Neuronal stem cell (in vitro differentiated cells): ENCODE measurements at regions not wholly inside any gene's neighbourhood (a gene's known extent, or its start where the extent isn't known, plus 50 kb on each side); places are given as distances from the start of the nearest gene placed in this dataset.

Source experiments
- DNase-seq: peaks from one replicate; pipeline ENCODE4 v3.0.0-alpha.2; 2013; ENCODE audit warnings: low spot score
- H2AFZ ChIP-seq: one replicate; pipeline ENCODE4 v1.6.1; 2013; ENCODE audit warnings: mild to moderate bottlenecking, low read length, inconsistent platforms
- H2AK5ac ChIP-seq: 2 replicates; pipeline ENCODE4 v1.6.1; 2013; ENCODE audit warnings: low read depth, mild to moderate bottlenecking, inconsistent platforms, low read length, moderate library complexity, mixed read lengths
- H2BK120ac ChIP-seq: 2 replicates; pipeline ENCODE4 v1.6.1; 2013; ENCODE audit warnings: low read depth, mild to moderate bottlenecking, inconsistent platforms, low read length, moderate library complexity, mixed read lengths
- H2BK12ac ChIP-seq: one replicate; pipeline ENCODE4 v1.6.1; 2013; ENCODE audit warnings: low read length, inconsistent platforms
- H2BK15ac ChIP-seq: 2 replicates; pipeline ENCODE4 v1.6.1; 2013; ENCODE audit warnings: mild to moderate bottlenecking, low read length, inconsistent platforms, mixed read lengths
- H2BK5ac ChIP-seq: one replicate; pipeline ENCODE4 v1.6.1; 2013; ENCODE audit warnings: inconsistent platforms, mild to moderate bottlenecking, low read length, moderate library complexity
- H3K14ac ChIP-seq: one replicate; pipeline ENCODE4 v1.6.1; 2013; ENCODE audit warnings: low read length, inconsistent platforms
- H3K18ac ChIP-seq: 2 replicates; pipeline ENCODE4 v1.6.1; 2013; ENCODE audit warnings: low read length, inconsistent platforms
- H3K23ac ChIP-seq: 2 replicates; pipeline ENCODE4 v1.6.1; 2013; ENCODE audit warnings: low read depth, mild to moderate bottlenecking, mixed read lengths, low read length, inconsistent platforms; ENCODE audit not compliant: poor library complexity
- H3K27ac ChIP-seq: replicated peaks from 3 replicates; pipeline ENCODE4 v1.5.1; 2013; ENCODE audit warnings: low read length, inconsistent platforms
- H3K27me3 ChIP-seq, 3 experiments: 2 replicates each; pipeline ENCODE4 v1.6.1; 2013; ENCODE audit warnings: low read length in 3 of 3, mild to moderate bottlenecking in 2 of 3, inconsistent platforms in 1 of 3, low read depth in 1 of 3, mixed read lengths in 1 of 3, moderate library complexity in 1 of 3; ENCODE audit not compliant: control insufficient read depth in 3 of 3, insufficient read depth in 3 of 3
- H3K36me3 ChIP-seq, 2 donors: replicated peaks in 1 of 2; 2 replicates each; pipeline ENCODE4 v1.6.1; 2013; ENCODE audit warnings: low read length in 2 of 2; ENCODE audit not compliant: control insufficient read depth in 2 of 2, insufficient read depth in 2 of 2
- H3K4ac ChIP-seq: 2 replicates; pipeline ENCODE4 v1.6.1; 2013; ENCODE audit warnings: inconsistent platforms, mild to moderate bottlenecking, low read length, moderate library complexity
- H3K4me1 ChIP-seq, 2 donors: 1 replicate in 1 of 2; 2 replicates in 1 of 2; pipeline ENCODE4 v1.6.1; 2013; ENCODE audit warnings: low read length in 2 of 2, low read depth in 1 of 2; ENCODE audit not compliant: control insufficient read depth in 2 of 2, insufficient read depth in 1 of 2
- H3K4me2 ChIP-seq: one replicate; pipeline ENCODE4 v1.6.1; 2013; ENCODE audit warnings: mild to moderate bottlenecking, low read length, inconsistent platforms; ENCODE audit not compliant: insufficient read depth, poor library complexity, severe bottlenecking
- H3K4me3 ChIP-seq, 2 donors: 2 replicates each; pipeline ENCODE4 v1.5.1; 2013; ENCODE audit warnings: low read length in 2 of 2, mild to moderate bottlenecking in 2 of 2, inconsistent platforms in 1 of 2, moderate library complexity in 1 of 2
- H3K79me1 ChIP-seq: one replicate; pipeline ENCODE4 v1.6.1; 2013; ENCODE audit warnings: low read depth, mild to moderate bottlenecking, inconsistent platforms, low read length, moderate library complexity
- H3K9ac ChIP-seq: one replicate; pipeline ENCODE4 v1.6.1; 2013; ENCODE audit warnings: mild to moderate bottlenecking, low read depth, low read length, inconsistent platforms; ENCODE audit not compliant: poor library complexity
- H3K9me3 ChIP-seq, 2 donors: replicated peaks in 1 of 2; 2 replicates each; pipeline versions ENCODE3 to v1.6.1; 2013; ENCODE audit warnings: low read length in 2 of 2, mild to moderate bottlenecking in 2 of 2, inconsistent platforms in 1 of 2, low read depth in 1 of 2, mixed read lengths in 1 of 2, moderate library complexity in 1 of 2; ENCODE audit not compliant: control insufficient read depth in 2 of 2, insufficient read depth in 1 of 2
- H4K8ac ChIP-seq: one replicate; pipeline ENCODE4 v1.6.1; 2013; ENCODE audit warnings: low read depth, mild to moderate bottlenecking, inconsistent platforms, low read length, moderate library complexity
- H4K91ac ChIP-seq: one replicate; pipeline ENCODE4 v1.6.1; 2013; ENCODE audit warnings: low read length, low read depth, mild to moderate bottlenecking, inconsistent platforms; ENCODE audit not compliant: poor library complexity
- WGBS, 2 donors: extraction: QIAGEN DNeasy Blood & Tissue Kit; methylation state at CpG; one replicate each; pipeline ENCODE4 v1.1.7; 2013; ENCODE audit warnings: missing lambda C conversion rate in 2 of 2, mixed read lengths in 1 of 2; ENCODE audit not compliant: insufficient read length in 2 of 2, insufficient replicate concordance in 1 of 2; ENCODE audit errors: extremely low coverage in 2 of 2; 5-methylcytosine and 5-hydroxymethylcytosine counted together

GRCh38 chr17:14454746-14455145, 153.9 kb downstream of the HS3ST3B1 start:
- no peak overlapping the region for H3K14ac ChIP-seq
- H2AFZ ChIP-seq: no peak overlapping the region
- no peak overlapping the region for H4K91ac ChIP-seq
- H2BK15ac ChIP-seq: no peak overlapping the region
- no peak overlapping the region for H2BK120ac ChIP-seq
- no peak overlapping the region for H3K4me3 ChIP-seq
- no peak overlapping the region for H3K18ac ChIP-seq
- no peak for DNase-seq
- H3K4me1 ChIP-seq: peaks cover 0 to under 1% of the 10 kb centered on the region in 2 donors
- no peak overlapping the region for H4K8ac ChIP-seq
- no peak overlapping the region for H3K27ac ChIP-seq
- H3K4me2 ChIP-seq: no peak overlapping the region
- H3K9me3 ChIP-seq: peaks cover 0 to 10% of the 10 kb centered on the region in 2 donors
- H3K27me3 ChIP-seq: no peaks in the 10 kb centered on the region
- H3K79me1 ChIP-seq: no peaks in the 10 kb centered on the region
- no peak overlapping the region for H2AK5ac ChIP-seq
- no peak overlapping the region for H3K23ac ChIP-seq
- H2BK12ac ChIP-seq: no peak overlapping the region
- no peak overlapping the region for H2BK5ac ChIP-seq
- WGBS, 2 donors: no CpG with 5 or more reads among the region's 4 CpGs
- H3K36me3 ChIP-seq: no peaks in the 10 kb centered on the region
- H3K9ac ChIP-seq: no peak overlapping the region
- H3K4ac ChIP-seq: no peak overlapping the region

GRCh38 chr17:14452856-14453255, 152.0 kb downstream of the HS3ST3B1 start:
- Histone ChIP-seq H3K23ac (no peak overlapping the region), H3K27ac (no peak overlapping the region), H2BK5ac (no peak overlapping the region), H3K18ac (no peak overlapping the region), H3K27me3 (no peaks in the 10 kb centered on the region), H4K8ac (no peak overlapping the region), H4K91ac (no peak overlapping the region), H3K4me3 (no peak overlapping the region), H2BK15ac (no peak overlapping the region), H3K4ac (no peak overlapping the region), H3K4me2 (no peak overlapping the region), H2BK12ac (no peak overlapping the region), H3K36me3 (no peaks in the 10 kb centered on the region), H2BK120ac (no peak overlapping the region), H3K79me1 (no peaks in the 10 kb centered on the region), H3K9ac (no peak overlapping the region), H3K9me3 (peaks cover 0 to 6% of the 10 kb centered on the region in 2 donors), H3K14ac (no peak overlapping the region), H2AFZ (no peak overlapping the region), H2AK5ac (no peak overlapping the region), H3K4me1 (no peaks in the 10 kb centered on the region)
- no peak for DNase-seq
- WGBS, 2 donors: no CpG with 5 or more reads among the region's 1 CpG

GRCh38 chr17:14451729-14452191, 150.9 kb downstream of the HS3ST3B1 start:
- H3K9ac ChIP-seq: no peak overlapping the region
- H3K9me3 ChIP-seq: peaks cover 0 to 4% of the 10 kb centered on the region in 2 donors
- no peak overlapping the region for H3K4me2 ChIP-seq
- peaks cover 0 to 2% of the 10 kb centered on the region in 2 donors for H3K4me1 ChIP-seq
- no peaks in the 10 kb centered on the region for H3K79me1 ChIP-seq
- H3K14ac ChIP-seq: no peak overlapping the region
- WGBS, 2 donors: no CpG with 5 or more reads among the region's 11 CpGs
- H3K18ac ChIP-seq: no peak overlapping the region
- H2BK15ac ChIP-seq: no peak overlapping the region
- no peaks in the 10 kb centered on the region for H3K36me3 ChIP-seq
- no peak overlapping the region for H2BK5ac ChIP-seq
- no peaks in the 10 kb centered on the region for H3K27me3 ChIP-seq
- no peak overlapping the region for H3K23ac ChIP-seq
- H2AK5ac ChIP-seq: no peak overlapping the region
- no peak overlapping the region for H3K27ac ChIP-seq
- H2AFZ ChIP-seq: no peak overlapping the region
- no peak overlapping the region for H4K91ac ChIP-seq
- H3K4ac ChIP-seq: no peak overlapping the region
- no peak overlapping the region for H2BK120ac ChIP-seq
- H3K4me3 ChIP-seq: no peak overlapping the region
- no peak overlapping the region for H2BK12ac ChIP-seq
- DNase-seq: no peak
- H4K8ac ChIP-seq: no peak overlapping the region

GRCh38 chr17:14448818-14449217, 147.9 kb downstream of the HS3ST3B1 start:
- Histone ChIP-seq H2AFZ (no peak overlapping the region), H3K79me1 (no peaks in the 10 kb centered on the region), H3K4me3 (no peak overlapping the region), H4K8ac (no peak overlapping the region), H3K4me2 (no peak overlapping the region), H3K18ac (no peak overlapping the region), H3K9ac (no peak overlapping the region), H2BK5ac (no peak overlapping the region), H3K36me3 (no peaks in the 10 kb centered on the region), H2BK15ac (no peak overlapping the region), H2BK12ac (no peak overlapping the region), H3K9me3 (peaks cover 0 to 4% of the 10 kb centered on the region in 2 donors), H2BK120ac (no peak overlapping the region), H3K4me1 (peaks cover 0 to 2% of the 10 kb centered on the region in 2 donors), H3K14ac (no peak overlapping the region), H3K27me3 (no peaks in the 10 kb centered on the region), H3K23ac (no peak overlapping the region), H2AK5ac (no peak overlapping the region), H3K4ac (no peak overlapping the region), H3K27ac (no peak overlapping the region), H4K91ac (no peak overlapping the region)
- no peak for DNase-seq
- WGBS, 2 donors: no CpG with 5 or more reads among the region's 2 CpGs
